Suprapubic skin (tissue), 4 donors: ENCODE measurements at regions not wholly inside any gene's neighbourhood (a gene's known extent, or its start where the extent isn't known, plus 50 kb on each side); places are given as distances from the start of the nearest gene placed in this dataset.

Experiments
- DNase-seq, 2 donors: peaks; one replicate each; pipeline ENCODE4 v3.0.0-alpha.2; 2019; ENCODE audit warnings: low spot score in 2 of 2
- H3K27ac ChIP-seq: fragments of 200-600 bp; sonication (generic); one replicate; pipeline ENCODE4 v1.5.1; 2019
- H3K27me3 ChIP-seq: fragments of 200-600 bp; sonication (generic); one replicate; pipeline ENCODE4 v1.5.1; 2019
- H3K36me3 ChIP-seq: fragments of 200-600 bp; sonication (generic); one replicate; pipeline ENCODE4 v1.5.1; 2019
- H3K4me1 ChIP-seq: fragments of 200-600 bp; sonication (generic); one replicate; pipeline ENCODE4 v1.5.1; 2019
- H3K4me3 ChIP-seq: fragments of 200-600 bp; sonication (generic); one replicate; pipeline ENCODE4 v1.5.1; 2019; ENCODE audit warnings: mild to moderate bottlenecking
- H3K9me3 ChIP-seq: fragments of 200-600 bp; sonication (generic); one replicate; pipeline ENCODE4 v1.5.1; 2019
- EP300 ChIP-seq: sonication (generic); formaldehyde crosslinking; IDR thresholded peaks from one replicate; pipeline ENCODE4 v1.6.1; 2017; ENCODE audit warnings: antibody characterized with exemption
- POLR2A ChIP-seq, 2 donors: fragments of 450-650 bp; IDR thresholded peaks; one replicate each; pipeline ENCODE4 v1.6.1; 2017; ENCODE audit warnings: antibody characterized with exemption in 2 of 2, mild to moderate bottlenecking in 2 of 2, moderate library complexity in 2 of 2
- POLR2AphosphoS5 ChIP-seq, 3 donors: sonication (generic); formaldehyde crosslinking; IDR thresholded peaks; one replicate each; pipeline ENCODE4 v1.6.1; 2017; ENCODE audit warnings: antibody characterized with exemption in 3 of 3
- WGBS: methylation state at CpG from one replicate; pipeline ENCODE4 v1.1.5; 2018; 5-methylcytosine and 5-hydroxymethylcytosine counted together
- TF ChIP-seq, protein P1 (sequence below), 2 donors: fragments of 200-600 bp in 1 of 2; fragments of 450-650 bp in 1 of 2; sonication (generic) in 1 of 2; IDR thresholded peaks; one replicate each; pipeline ENCODE4 v1.5.1; 2016 to 2019; ENCODE audit warnings: antibody characterized with exemption in 2 of 2, mild to moderate bottlenecking in 1 of 2, moderate library complexity in 1 of 2

- no peaks in the 10 kb centered on the region for H3K27me3 ChIP-seq
- H3K27ac ChIP-seq = peak overlapping the region; percentile 65
- TF ChIP-seq EP300 = no peak
- no peak for TF ChIP-seq POLR2AphosphoS5 (IDR thresholded peaks at IDR 0.05)
- TF ChIP-seq POLR2A (IDR thresholded peaks at IDR 0.05) = no peak
- TF ChIP-seq, protein P1, sequence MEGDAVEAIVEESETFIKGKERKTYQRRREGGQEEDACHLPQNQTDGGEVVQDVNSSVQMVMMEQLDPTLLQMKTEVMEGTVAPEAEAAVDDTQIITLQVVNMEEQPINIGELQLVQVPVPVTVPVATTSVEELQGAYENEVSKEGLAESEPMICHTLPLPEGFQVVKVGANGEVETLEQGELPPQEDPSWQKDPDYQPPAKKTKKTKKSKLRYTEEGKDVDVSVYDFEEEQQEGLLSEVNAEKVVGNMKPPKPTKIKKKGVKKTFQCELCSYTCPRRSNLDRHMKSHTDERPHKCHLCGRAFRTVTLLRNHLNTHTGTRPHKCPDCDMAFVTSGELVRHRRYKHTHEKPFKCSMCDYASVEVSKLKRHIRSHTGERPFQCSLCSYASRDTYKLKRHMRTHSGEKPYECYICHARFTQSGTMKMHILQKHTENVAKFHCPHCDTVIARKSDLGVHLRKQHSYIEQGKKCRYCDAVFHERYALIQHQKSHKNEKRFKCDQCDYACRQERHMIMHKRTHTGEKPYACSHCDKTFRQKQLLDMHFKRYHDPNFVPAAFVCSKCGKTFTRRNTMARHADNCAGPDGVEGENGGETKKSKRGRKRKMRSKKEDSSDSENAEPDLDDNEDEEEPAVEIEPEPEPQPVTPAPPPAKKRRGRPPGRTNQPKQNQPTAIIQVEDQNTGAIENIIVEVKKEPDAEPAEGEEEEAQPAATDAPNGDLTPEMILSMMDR (IDR thresholded peaks at IDR 0.05) = no peak
- H3K36me3 ChIP-seq = no peaks in the 10 kb centered on the region
- 17% methylated on average over 4 of the region's 4 CpGs for WGBS
- H3K4me1 ChIP-seq = peaks cover 60% of the 10 kb centered on the region
- DNase-seq = no peak
- H3K9me3 ChIP-seq = no peaks in the 10 kb centered on the region
- no peak overlapping the region for H3K4me3 ChIP-seq
Measured at GRCh38 chr15:93826790-93827189, 404.6 kb upstream of the MCTP2 start.

DNA sequence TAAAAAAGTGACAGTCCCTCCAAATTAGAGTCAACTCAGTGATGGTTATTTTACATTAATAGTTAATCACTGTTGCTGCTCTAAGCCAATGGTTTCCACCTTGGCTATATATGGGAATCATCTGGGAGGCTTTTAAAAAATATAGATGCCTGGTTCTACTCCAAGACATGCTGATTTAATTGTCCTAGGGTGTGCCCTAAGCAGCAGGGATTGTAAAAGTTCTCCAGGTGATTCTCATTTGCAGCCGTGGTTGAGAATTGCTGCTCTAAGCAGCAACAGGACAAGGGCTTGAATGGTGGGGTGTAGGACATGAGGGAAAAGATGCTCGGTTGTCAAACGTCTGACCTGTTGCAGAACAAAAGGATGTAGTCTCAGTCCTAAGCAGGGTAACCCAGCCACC is 405.1 kb upstream of the MCTP2 start:
- Histone ChIP-seq H3K9me3 (no peaks in the 10 kb centered on the region), H3K27me3 (no peaks in the 10 kb centered on the region), H3K4me3 (no peak overlapping the region), H3K36me3 (no peaks in the 10 kb centered on the region), H3K27ac (peak overlapping the region; percentile 65), H3K4me1 (peaks cover 56% of the 10 kb centered on the region)
- DNase-seq = no peak
- TF ChIP-seq POLR2A (IDR thresholded peaks at IDR 0.05) (no peak), POLR2AphosphoS5 (IDR thresholded peaks at IDR 0.05) (no peak), EP300 (no peak)
- TF ChIP-seq, protein P1 (IDR thresholded peaks at IDR 0.05) = no peak
- 33% methylated on average over 3 of the region's 3 CpGs for WGBS

DNA sequence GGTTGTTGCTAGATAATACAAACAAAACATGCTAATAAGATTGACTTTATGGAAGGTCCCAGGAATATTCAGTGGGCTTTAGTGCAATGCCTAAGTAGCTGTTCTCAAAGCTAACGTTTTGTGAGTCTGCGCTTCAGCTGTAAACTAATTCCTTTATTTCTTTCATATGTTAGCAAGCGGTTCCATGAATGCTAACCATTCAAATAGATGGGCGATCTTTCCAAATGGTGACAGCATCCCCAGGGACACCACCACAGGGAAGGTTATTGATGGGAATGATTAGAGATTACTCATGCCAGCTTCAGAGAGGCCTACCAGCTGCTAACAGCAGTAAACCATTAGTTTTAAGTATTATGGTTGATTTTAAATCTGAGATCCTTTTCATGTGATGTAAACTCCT is 405.7 kb upstream of the MCTP2 start:
- no peak for DNase-seq
- 26% methylated on average over 4 of the region's 4 CpGs for whole genome bisulfite sequencing
- Histone ChIP-seq H3K27me3 (no peaks in the 10 kb centered on the region), H3K4me1 (peaks cover 50% of the 10 kb centered on the region), H3K27ac (no peak overlapping the region), H3K36me3 (no peaks in the 10 kb centered on the region), H3K9me3 (no peaks in the 10 kb centered on the region), H3K4me3 (no peak overlapping the region)
- TF ChIP-seq EP300 (no peak), POLR2A (IDR thresholded peaks at IDR 0.05) (no peak), POLR2AphosphoS5 (IDR thresholded peaks at IDR 0.05) (no peak)
- TF ChIP-seq, protein P1 (IDR thresholded peaks at IDR 0.05) = no peak

- Histone ChIP-seq H3K27me3 (no peaks in the 10 kb centered on the region), H3K4me3 (no peak overlapping the region), H3K27ac (no peak overlapping the region), H3K4me1 (peaks cover 38% of the 10 kb centered on the region), H3K36me3 (no peaks in the 10 kb centered on the region), H3K9me3 (no peaks in the 10 kb centered on the region)
- WGBS = 84% methylated on average over 9 of the region's 9 CpGs
- no peak for DNase-seq
- TF ChIP-seq, protein P1 (IDR thresholded peaks at IDR 0.05) = no peak
- TF ChIP-seq EP300 = no peak
- TF ChIP-seq POLR2AphosphoS5 (IDR thresholded peaks at IDR 0.05) = no peak
- no peak for TF ChIP-seq POLR2A (IDR thresholded peaks at IDR 0.05)
Measured at GRCh38 chr15:93823971-93824913, 407.1 kb upstream of the MCTP2 start.

- Histone ChIP-seq H3K4me3 (no peak overlapping the region), H3K27me3 (no peaks in the 10 kb centered on the region), H3K27ac (no peak overlapping the region), H3K36me3 (no peaks in the 10 kb centered on the region), H3K9me3 (no peaks in the 10 kb centered on the region), H3K4me1 (peaks cover 4% of the 10 kb centered on the region)
- TF ChIP-seq POLR2AphosphoS5 (IDR thresholded peaks at IDR 0.05) = no peak
- TF ChIP-seq, protein P1 (IDR thresholded peaks at IDR 0.05) = no peak
- TF ChIP-seq POLR2A (IDR thresholded peaks at IDR 0.05) = no peak
- no peak for TF ChIP-seq EP300
- no peak for DNase-seq
- 90% methylated on average over 4 of the region's 4 CpGs for WGBS
Measured at GRCh38 chr15:93820566-93820965, 410.8 kb upstream of the MCTP2 start.
